Tongue (tissue), 1 donor: ENCODE measurements at regions not wholly inside any gene's neighbourhood (a gene's known extent, or its start where the extent isn't known, plus 50 kb on each side); places are given as distances from the start of the nearest gene placed in this dataset.
A peak's percentile ranks its signal among the peaks of the same experiment; 100 is the strongest.
"Not testable (repeated sequence)": the region's sequence is repeated elsewhere in the genome, so short reads cannot be mapped to it uniquely, and the experiment has no call there.

ENCODE experiments used
- DNase-seq: peaks from one replicate; pipeline ENCODE4 v3.0.0-alpha.2; 2015

GRCh38 chr2:183630964-183631363 is 506.7 kb downstream of the NUP35 start:
- no peak for DNase-seq

GRCh38 chr2:183656121-183656520 is 531.9 kb downstream of the NUP35 start:
- DNase-seq, result no peak

GRCh38 chr2:183665425-183665824 is 541.2 kb downstream of the NUP35 start:
- DNase-seq, result peak; percentile 53

GRCh38 chr2:183666031-183666430 is 541.8 kb downstream of the NUP35 start:
- peak; percentile 9 for DNase-seq

GRCh38 chr2:183671233-183671632 is 547.0 kb downstream of the NUP35 start:
- no peak for DNase-seq

GRCh38 chr2:183678908-183679307 is 554.7 kb downstream of the NUP35 start:
- no peak for DNase-seq

- no peak for DNase-seq
Observed at GRCh38 chr2:183680573-183680972, 556.3 kb downstream of the NUP35 start.

GRCh38 chr2:183684686-183685085 is 560.4 kb downstream of the NUP35 start:
- DNase-seq, result no peak

- no peak for DNase-seq
Observed at GRCh38 chr2:183696028-183696427, 571.8 kb downstream of the NUP35 start.

GRCh38 chr2:183709829-183710228 is 585.6 kb downstream of the NUP35 start:
- no peak for DNase-seq

GRCh38 chr2:183718246-183718645 is 594.0 kb downstream of the NUP35 start:
- DNase-seq, result no peak

GRCh38 chr2:183723278-183723677 is 599.0 kb downstream of the NUP35 start:
- DNase-seq, result no peak

GRCh38 chr2:183729380-183729779 is 605.1 kb downstream of the NUP35 start:
- no peak for DNase-seq

- DNase-seq, result no peak
Observed at GRCh38 chr2:183740241-183740640, 616.0 kb downstream of the NUP35 start.

- DNase-seq, result no peak
Observed at GRCh38 chr2:183752571-183752970, 628.3 kb downstream of the NUP35 start.

- DNase-seq, result no peak
Observed at GRCh38 chr2:183759033-183759432, 634.8 kb downstream of the NUP35 start.

GRCh38 chr2:183773775-183774174 is 649.5 kb downstream of the NUP35 start:
- no peak for DNase-seq

- no peak for DNase-seq
Observed at GRCh38 chr2:183780072-183780471, 655.8 kb downstream of the NUP35 start.

GRCh38 chr2:183782436-183782835 is 658.2 kb downstream of the NUP35 start:
- no peak for DNase-seq

- DNase-seq, result not testable (repeated sequence)
Observed at GRCh38 chr2:183788796-183789195, 664.6 kb downstream of the NUP35 start.

GRCh38 chr2:183792165-183792924 is 668.1 kb downstream of the NUP35 start:
- not testable (repeated sequence) for DNase-seq

GRCh38 chr2:183798535-183798934 is 674.3 kb downstream of the NUP35 start:
- DNase-seq, result no peak

- no peak for DNase-seq
Observed at GRCh38 chr2:183799761-183800160, 675.5 kb downstream of the NUP35 start.

GRCh38 chr2:183803596-183803995 is 679.4 kb downstream of the NUP35 start:
- no peak for DNase-seq

GRCh38 chr2:183807870-183808269 is 683.6 kb downstream of the NUP35 start:
- no peak for DNase-seq
